GM21360 (cell line): ENCODE measurements at regions not wholly inside any gene's neighbourhood (a gene's known extent, or its start where the extent isn't known, plus 50 kb on each side); places are given as distances from the start of the nearest gene placed in this dataset.
A peak's percentile ranks its signal among the peaks of the same experiment; 100 is the strongest.

Experiments used
- ATAC-seq: cut with Tn5 transposase; IDR thresholded peaks from one replicate; pipeline ENCODE4 v1.9.1; 2021; ENCODE audit warnings: mild to moderate bottlenecking, moderate library complexity; ENCODE audit not compliant: unreplicated experiment

GRCh38 chr4:166335256-166335938, 462.4 kb downstream of the TLL1 start:
- ATAC-seq = no peak

GRCh38 chr4:166341992-166342391, 469.0 kb downstream of the TLL1 start:
- ATAC-seq = peak; percentile 77

- peak; percentile 89 for ATAC-seq
These were observed 490.2 kb downstream of the TLL1 start for GRCh38 chr4:166363198-166363597.

- no peak for ATAC-seq
These were observed 493.0 kb downstream of the TLL1 start for GRCh38 chr4:166366012-166366411.

- ATAC-seq = no peak
These were observed 504.5 kb downstream of the TLL1 start for GRCh38 chr4:166377578-166377977.

GRCh38 chr4:166386491-166387360, 513.7 kb downstream of the TLL1 start:
- ATAC-seq = no peak

- ATAC-seq = no peak
These were observed 518.5 kb downstream of the TLL1 start for GRCh38 chr4:166391501-166391900.

GRCh38 chr4:166399021-166399420, 526.0 kb downstream of the TLL1 start:
- ATAC-seq = no peak

GRCh38 chr4:166400270-166400894, 527.3 kb downstream of the TLL1 start:
- no peak for ATAC-seq

- no peak for ATAC-seq
These were observed 540.3 kb downstream of the TLL1 start for GRCh38 chr4:166413356-166413755.

GRCh38 chr4:166414431-166414830, 541.4 kb downstream of the TLL1 start:
- ATAC-seq = no peak

- ATAC-seq = no peak
These were observed 542.7 kb downstream of the TLL1 start for GRCh38 chr4:166415749-166416148.

- no peak for ATAC-seq
These were observed 548.6 kb downstream of the TLL1 start for GRCh38 chr4:166421556-166422156.

GRCh38 chr4:166422475-166422874, 549.4 kb downstream of the TLL1 start:
- ATAC-seq = no peak

- no peak for ATAC-seq
These were observed 553.3 kb downstream of the TLL1 start for GRCh38 chr4:166426300-166426863.

- ATAC-seq = no peak
These were observed 559.1 kb downstream of the TLL1 start for GRCh38 chr4:166432125-166432524.

- ATAC-seq = no peak
These were observed 559.8 kb downstream of the TLL1 start for GRCh38 chr4:166432842-166433241.

GRCh38 chr4:166435449-166435848, 562.4 kb downstream of the TLL1 start:
- ATAC-seq = no peak

- ATAC-seq = no peak
These were observed 585.7 kb downstream of the TLL1 start for GRCh38 chr4:166458756-166459155.

- ATAC-seq = no peak
These were observed 586.6 kb downstream of the TLL1 start for GRCh38 chr4:166459621-166460020.
